D721Med (cell line): ENCODE measurements at regions not wholly inside any gene's neighbourhood (a gene's known extent, or its start where the extent isn't known, plus 50 kb on each side); places are given as distances from the start of the nearest gene placed in this dataset.
"Not testable (repeated sequence)": the region's sequence is repeated elsewhere in the genome, so short reads cannot be mapped to it uniquely, and the experiment has no call there.

Experiments
- DNase-seq: peaks from one replicate; pipeline ENCODE4 v3.0.0; 2011; ENCODE audit warnings: low spot score; ENCODE audit not compliant: insufficient read length
- FAIRE-seq: peaks from 2 replicates; lab custom pipeline; 2011; peaks lifted over from hg19 to GRCh38; lab: Jason Lieb, UNC
- TF ChIP-seq, protein P1 (sequence below): IDR thresholded peaks from 2 replicates; pipeline ENCODE4 v1.5.1; 2012; ENCODE audit warnings: mild to moderate bottlenecking, control low read depth; ENCODE audit not compliant: insufficient read depth; ENCODE audit errors: missing control alignments

DNA sequence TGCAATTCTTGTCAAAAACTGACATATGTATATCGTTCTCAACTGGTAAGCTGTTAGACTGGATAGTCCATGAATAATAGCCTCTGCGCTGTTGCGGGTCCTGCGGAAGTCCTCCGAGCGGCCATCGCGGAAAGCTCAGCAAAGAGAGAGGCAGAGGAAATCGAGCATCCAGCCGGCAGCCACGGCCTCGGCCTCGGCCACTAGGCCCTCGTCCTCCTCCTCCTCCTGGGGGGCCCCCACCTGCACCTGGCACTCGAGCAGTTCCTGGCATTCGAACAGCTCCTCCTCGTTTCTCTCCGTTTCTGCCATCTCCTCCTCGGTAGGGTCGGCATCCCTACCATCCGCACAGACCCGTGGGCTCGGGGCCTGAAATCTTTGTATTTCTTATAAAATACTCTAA is 111.2 kb upstream of the CYLC1 start:
- FAIRE-seq, result not testable (repeated sequence)

DNA sequence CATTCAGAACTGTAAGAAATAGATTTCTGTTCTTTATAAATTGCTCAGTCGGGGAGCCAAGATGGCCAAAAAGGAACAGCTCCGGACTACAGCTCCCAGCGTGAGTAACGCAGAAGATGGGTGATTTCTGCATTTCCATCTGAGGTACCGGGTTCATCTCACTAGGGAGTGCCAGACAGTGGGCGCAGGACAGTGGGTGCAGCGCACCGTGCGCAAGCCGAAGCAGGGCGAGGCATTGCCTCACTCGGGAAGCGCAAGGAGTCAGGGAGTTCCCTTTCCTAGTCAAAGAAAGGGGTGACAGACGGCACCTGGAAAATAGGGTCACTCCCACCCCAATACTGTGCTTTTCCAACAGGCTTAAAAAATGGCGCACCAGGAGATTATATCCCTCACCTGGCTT is 110.5 kb upstream of the CYLC1 start:
- FAIRE-seq, DNase-seq: not testable (repeated sequence)

More for the DNA sequence above, 111.2 kb upstream of the CYLC1 start:
- not testable (repeated sequence) for DNase-seq

DNA sequence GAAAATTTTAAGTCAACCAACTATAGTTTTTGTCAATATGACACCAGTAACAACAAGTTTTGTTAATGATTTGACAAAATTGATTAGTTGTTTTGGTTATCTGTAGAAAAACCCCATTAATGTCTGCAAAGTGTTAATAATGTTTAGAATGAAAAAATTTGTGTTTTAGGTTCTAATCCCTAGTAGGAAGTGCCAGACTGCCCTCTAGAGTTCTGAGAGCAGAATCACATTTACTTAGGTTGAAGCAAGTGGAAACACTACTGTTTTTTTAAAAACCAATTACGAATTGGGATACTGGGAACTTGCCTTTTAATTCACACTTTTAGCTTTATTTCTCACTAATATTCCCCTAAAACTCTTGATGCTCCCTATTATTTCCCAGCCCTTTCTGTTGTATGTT is 101.1 kb upstream of the CYLC1 start:
- TF ChIP-seq, protein P1, sequence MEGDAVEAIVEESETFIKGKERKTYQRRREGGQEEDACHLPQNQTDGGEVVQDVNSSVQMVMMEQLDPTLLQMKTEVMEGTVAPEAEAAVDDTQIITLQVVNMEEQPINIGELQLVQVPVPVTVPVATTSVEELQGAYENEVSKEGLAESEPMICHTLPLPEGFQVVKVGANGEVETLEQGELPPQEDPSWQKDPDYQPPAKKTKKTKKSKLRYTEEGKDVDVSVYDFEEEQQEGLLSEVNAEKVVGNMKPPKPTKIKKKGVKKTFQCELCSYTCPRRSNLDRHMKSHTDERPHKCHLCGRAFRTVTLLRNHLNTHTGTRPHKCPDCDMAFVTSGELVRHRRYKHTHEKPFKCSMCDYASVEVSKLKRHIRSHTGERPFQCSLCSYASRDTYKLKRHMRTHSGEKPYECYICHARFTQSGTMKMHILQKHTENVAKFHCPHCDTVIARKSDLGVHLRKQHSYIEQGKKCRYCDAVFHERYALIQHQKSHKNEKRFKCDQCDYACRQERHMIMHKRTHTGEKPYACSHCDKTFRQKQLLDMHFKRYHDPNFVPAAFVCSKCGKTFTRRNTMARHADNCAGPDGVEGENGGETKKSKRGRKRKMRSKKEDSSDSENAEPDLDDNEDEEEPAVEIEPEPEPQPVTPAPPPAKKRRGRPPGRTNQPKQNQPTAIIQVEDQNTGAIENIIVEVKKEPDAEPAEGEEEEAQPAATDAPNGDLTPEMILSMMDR, result peak; percentile 26
- FAIRE-seq (no peak), DNase-seq (no peak)

DNA sequence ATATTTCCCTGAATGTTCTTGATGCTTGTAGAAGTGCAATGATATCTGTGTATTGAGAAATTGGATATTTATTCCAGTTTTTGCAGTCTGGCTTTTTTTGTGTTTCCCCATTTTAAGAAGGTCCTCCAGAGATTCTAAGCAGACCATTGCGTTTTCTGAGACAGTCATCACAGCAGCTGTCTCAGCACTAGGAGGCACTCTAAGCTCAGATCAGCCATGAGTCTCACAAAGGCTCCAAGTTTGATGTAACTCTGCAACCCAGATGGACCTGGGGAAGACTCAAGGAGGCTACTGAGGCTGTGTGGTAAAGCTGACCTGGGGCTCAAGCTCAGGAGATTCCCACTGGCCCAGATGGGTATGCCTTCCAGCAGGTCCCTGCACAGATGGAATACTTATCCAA is 89.3 kb upstream of the CYLC1 start:
- DNase-seq (no peak), FAIRE-seq (no peak)
- TF ChIP-seq, protein P1, result no peak
